Suprapubic skin (tissue), 4 donors: ENCODE measurements at regions not wholly inside any gene's neighbourhood (a gene's known extent, or its start where the extent isn't known, plus 50 kb on each side); places are given as distances from the start of the nearest gene placed in this dataset.

Experiments
- DNase-seq, 2 donors: peaks; one replicate each; pipeline ENCODE4 v3.0.0-alpha.2; 2019; ENCODE audit warnings: low spot score in 2 of 2
- H3K27ac ChIP-seq: fragments of 200-600 bp; sonication (generic); one replicate; pipeline ENCODE4 v1.5.1; 2019
- H3K27me3 ChIP-seq: fragments of 200-600 bp; sonication (generic); one replicate; pipeline ENCODE4 v1.5.1; 2019
- H3K36me3 ChIP-seq: fragments of 200-600 bp; sonication (generic); one replicate; pipeline ENCODE4 v1.5.1; 2019
- H3K4me1 ChIP-seq: fragments of 200-600 bp; sonication (generic); one replicate; pipeline ENCODE4 v1.5.1; 2019
- H3K4me3 ChIP-seq: fragments of 200-600 bp; sonication (generic); one replicate; pipeline ENCODE4 v1.5.1; 2019; ENCODE audit warnings: mild to moderate bottlenecking
- H3K9me3 ChIP-seq: fragments of 200-600 bp; sonication (generic); one replicate; pipeline ENCODE4 v1.5.1; 2019
- CTCF ChIP-seq, 2 donors: fragments of 200-600 bp in 1 of 2; fragments of 450-650 bp in 1 of 2; sonication (generic) in 1 of 2; IDR thresholded peaks; one replicate each; pipeline ENCODE4 v1.5.1; 2016 to 2019; ENCODE audit warnings: antibody characterized with exemption in 2 of 2, mild to moderate bottlenecking in 1 of 2, moderate library complexity in 1 of 2
- EP300 ChIP-seq: sonication (generic); formaldehyde crosslinking; IDR thresholded peaks from one replicate; pipeline ENCODE4 v1.6.1; 2017; ENCODE audit warnings: antibody characterized with exemption
- POLR2A ChIP-seq, 2 donors: fragments of 450-650 bp; IDR thresholded peaks; one replicate each; pipeline ENCODE4 v1.6.1; 2017; ENCODE audit warnings: antibody characterized with exemption in 2 of 2, mild to moderate bottlenecking in 2 of 2, moderate library complexity in 2 of 2
- POLR2AphosphoS5 ChIP-seq, 3 donors: sonication (generic); formaldehyde crosslinking; IDR thresholded peaks; one replicate each; pipeline ENCODE4 v1.6.1; 2017; ENCODE audit warnings: antibody characterized with exemption in 3 of 3
- WGBS: methylation state at CpG from one replicate; pipeline ENCODE4 v1.1.5; 2018; 5-methylcytosine and 5-hydroxymethylcytosine counted together

- H3K4me1 ChIP-seq: no peaks in the 10 kb centered on the region
- no peak overlapping the region for H3K4me3 ChIP-seq
- no peak for TF ChIP-seq CTCF (IDR thresholded peaks at IDR 0.05)
- TF ChIP-seq POLR2A (IDR thresholded peaks at IDR 0.05): no peak
- TF ChIP-seq EP300: no peak
- no peak for TF ChIP-seq POLR2AphosphoS5 (IDR thresholded peaks at IDR 0.05)
- H3K36me3 ChIP-seq: no peaks in the 10 kb centered on the region
- no peaks in the 10 kb centered on the region for H3K9me3 ChIP-seq
- WGBS: 75% methylated on average over 4 of the region's 4 CpGs
- H3K27ac ChIP-seq: no peak overlapping the region
- DNase-seq: no peak
- no peaks in the 10 kb centered on the region for H3K27me3 ChIP-seq
These were observed 394.7 kb upstream of the KLF12 start for GRCh38 chr13:74528734-74529513.

- Histone ChIP-seq H3K4me3 (no peak overlapping the region), H3K27ac (no peak overlapping the region), H3K9me3 (no peaks in the 10 kb centered on the region), H3K4me1 (no peaks in the 10 kb centered on the region), H3K27me3 (no peaks in the 10 kb centered on the region), H3K36me3 (no peaks in the 10 kb centered on the region)
- no peak for TF ChIP-seq POLR2A (IDR thresholded peaks at IDR 0.05)
- TF ChIP-seq CTCF (IDR thresholded peaks at IDR 0.05): no peak
- no peak for TF ChIP-seq POLR2AphosphoS5 (IDR thresholded peaks at IDR 0.05)
- TF ChIP-seq EP300: no peak
- WGBS: 38% methylated on average over 2 of the region's 2 CpGs
- DNase-seq: no peak
These were observed 388.9 kb upstream of the KLF12 start for GRCh38 chr13:74523057-74523456.

GRCh38 chr13:74511523-74511922, 377.3 kb upstream of the KLF12 start:
- no peaks in the 10 kb centered on the region for H3K4me1 ChIP-seq
- TF ChIP-seq CTCF (IDR thresholded peaks at IDR 0.05) (no peak), POLR2A (IDR thresholded peaks at IDR 0.05) (no peak), EP300 (no peak), POLR2AphosphoS5 (IDR thresholded peaks at IDR 0.05) (no peak)
- no peaks in the 10 kb centered on the region for H3K27me3 ChIP-seq
- no peaks in the 10 kb centered on the region for H3K9me3 ChIP-seq
- H3K36me3 ChIP-seq: no peaks in the 10 kb centered on the region
- 78% methylated on average over 3 of the region's 3 CpGs for WGBS
- no peak overlapping the region for H3K4me3 ChIP-seq
- DNase-seq: no peak
- H3K27ac ChIP-seq: no peak overlapping the region

- WGBS: 52% methylated on average over 3 of the region's 3 CpGs
- no peaks in the 10 kb centered on the region for H3K4me1 ChIP-seq
- H3K36me3 ChIP-seq: no peaks in the 10 kb centered on the region
- H3K27ac ChIP-seq: no peak overlapping the region
- H3K9me3 ChIP-seq: no peaks in the 10 kb centered on the region
- no peak overlapping the region for H3K4me3 ChIP-seq
- no peaks in the 10 kb centered on the region for H3K27me3 ChIP-seq
- no peak for TF ChIP-seq EP300
- no peak for TF ChIP-seq CTCF (IDR thresholded peaks at IDR 0.05)
- TF ChIP-seq POLR2A (IDR thresholded peaks at IDR 0.05): no peak
- no peak for TF ChIP-seq POLR2AphosphoS5 (IDR thresholded peaks at IDR 0.05)
- DNase-seq: no peak
These were observed 353.0 kb upstream of the KLF12 start for GRCh38 chr13:74487091-74487722.

GRCh38 chr13:74485757-74486156, 351.6 kb upstream of the KLF12 start:
- TF ChIP-seq POLR2A (IDR thresholded peaks at IDR 0.05): no peak
- no peak for TF ChIP-seq EP300
- TF ChIP-seq CTCF (IDR thresholded peaks at IDR 0.05): no peak
- TF ChIP-seq POLR2AphosphoS5 (IDR thresholded peaks at IDR 0.05): no peak
- no peak for DNase-seq
- Histone ChIP-seq H3K4me3 (no peak overlapping the region), H3K27me3 (no peaks in the 10 kb centered on the region), H3K4me1 (no peaks in the 10 kb centered on the region), H3K27ac (no peak overlapping the region), H3K9me3 (no peaks in the 10 kb centered on the region), H3K36me3 (no peaks in the 10 kb centered on the region)
- 63% methylated on average over 1 of the region's 1 CpG for WGBS
